Body of pancreas (tissue), 4 donors: ENCODE measurements at regions not wholly inside any gene's neighbourhood (a gene's known extent, or its start where the extent isn't known, plus 50 kb on each side); places are given as distances from the start of the nearest gene placed in this dataset.

ENCODE experiments used
- ATAC-seq: fragments of 150-250 bp; one replicate; pipeline ENCODE4 v1.9.1; 2016
- DNase-seq, 4 donors: peaks; one replicate each; pipeline ENCODE4 v3.0.0-alpha.2; 2019
- H3K27ac ChIP-seq, 4 donors: fragments of 200-600 bp; sonication (generic); 1 replicate in 3 of 4; 2 replicates in 1 of 4; pipeline versions ENCODE4 v1.5.1 to v1.6.1; 2016 to 2019; ENCODE audit warnings: mild to moderate bottlenecking in 1 of 4, mixed read lengths in 1 of 4, moderate library complexity in 1 of 4
- H3K27me3 ChIP-seq, 2 donors: fragments of 200-600 bp; sonication (generic); one replicate each; pipeline ENCODE4 v1.6.0; 2016; ENCODE audit warnings: mild to moderate bottlenecking in 1 of 2
- H3K36me3 ChIP-seq, 2 donors: fragments of 200-600 bp; sonication (generic); replicated peaks in 1 of 2; 2 replicates each; pipeline ENCODE4 v1.5.1; 2016; ENCODE audit warnings: low read depth in 2 of 2; ENCODE audit not compliant: insufficient read depth in 1 of 2
- H3K4me1 ChIP-seq: fragments of 200-600 bp; sonication (generic); one replicate; pipeline ENCODE4 v1.6.0; 2016
- H3K4me3 ChIP-seq, 2 donors: fragments of 200-600 bp; sonication (generic); 1 replicate in 1 of 2; 2 replicates in 1 of 2; pipeline ENCODE4 v1.5.1; 2016 to 2019
- H3K9me3 ChIP-seq, 3 donors: fragments of 200-600 bp; sonication (generic); 1 replicate in 2 of 3; 2 replicates in 1 of 3; pipeline ENCODE4 v1.5.1; 2016
- CTCF ChIP-seq, 7 experiments: fragments of 450-650 bp in 4 of 7; fragments of 200-600 bp in 3 of 7; sonication (generic) in 3 of 7; IDR thresholded peaks; one replicate each; pipeline ENCODE4 v1.5.1; 2016 to 2019; ENCODE audit warnings: antibody characterized with exemption in 7 of 7
- POLR2A ChIP-seq, 3 donors: fragments of 450-650 bp; IDR thresholded peaks; one replicate each; pipeline ENCODE4 v1.6.1; 2016; ENCODE audit warnings: antibody characterized with exemption in 3 of 3, mild to moderate bottlenecking in 2 of 3
- WGBS, 2 donors: methylation state at CpG; one replicate each; pipeline ENCODE4 v1.1.5; 2017; 5-methylcytosine and 5-hydroxymethylcytosine counted together
- intact Hi-C: fragments of 100-400 bp; cut with DNase I; formaldehyde crosslinking; loops from one replicate; pipeline ENCODE4 v1.15.1; 2023

DNA sequence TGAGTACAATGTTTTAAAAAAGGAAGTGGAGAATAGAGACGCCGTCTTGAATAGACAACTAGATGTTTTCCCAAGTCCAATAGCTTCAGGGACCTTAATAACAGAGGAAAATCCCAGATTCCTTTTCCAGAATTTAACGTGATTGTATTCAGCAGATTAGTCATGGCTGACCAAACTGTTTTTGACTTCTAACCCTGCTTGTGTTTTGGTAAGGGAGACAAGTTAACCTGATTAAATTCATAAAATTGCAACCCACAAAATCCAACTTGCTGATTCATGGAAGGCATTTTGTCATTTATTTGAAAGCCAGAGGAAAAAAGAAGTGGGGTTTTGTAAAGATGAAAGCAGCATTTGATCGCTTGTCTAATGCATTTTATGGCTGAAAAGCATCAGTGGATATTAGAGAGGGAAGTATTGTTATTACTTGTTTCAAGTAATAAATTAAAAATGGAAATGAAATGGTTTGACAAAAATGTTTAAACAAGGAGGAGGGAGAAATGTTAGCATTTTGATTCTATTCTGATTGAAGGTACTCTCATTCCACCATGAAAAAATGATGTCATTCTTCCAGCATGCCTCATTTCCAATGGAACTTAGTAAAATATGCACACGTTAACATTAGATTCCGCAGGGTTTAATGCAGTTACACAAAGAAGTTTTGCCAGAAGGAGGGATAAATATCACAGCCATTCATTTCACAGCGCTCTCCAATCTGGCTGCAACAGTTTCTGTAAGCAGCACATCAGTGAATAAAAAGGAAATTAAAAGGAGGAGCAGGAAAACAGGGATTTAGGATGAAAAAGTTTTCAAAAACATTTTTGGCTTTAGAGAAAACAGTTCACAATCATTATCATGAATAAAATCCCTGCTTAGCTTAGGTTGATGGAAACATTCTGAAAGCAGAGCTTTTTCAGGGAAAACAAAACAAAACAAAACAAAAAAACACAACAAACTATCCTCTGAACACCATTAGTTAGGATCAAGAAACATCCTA, 314.7 kb downstream of the PRR16 start:
- no peaks in the 10 kb centered on the region for H3K36me3 ChIP-seq
- no peaks in the 10 kb centered on the region for H3K4me1 ChIP-seq
- no peak overlapping the region for H3K4me3 ChIP-seq
- WGBS, 2 donors, result 58 to 61% methylated on average over 7 of the region's 7 CpGs
- DNase-seq (no peak), ATAC-seq (no peak)
- no peak overlapping the region for H3K27ac ChIP-seq
- H3K9me3 ChIP-seq, result no peaks in the 10 kb centered on the region
- H3K27me3 ChIP-seq, result no peaks in the 10 kb centered on the region
- TF ChIP-seq CTCF (IDR thresholded peaks at IDR 0.05) (no peak), POLR2A (IDR thresholded peaks at IDR 0.05) (no peak)
- intact Hi-C loops, result no loop called here

DNA sequence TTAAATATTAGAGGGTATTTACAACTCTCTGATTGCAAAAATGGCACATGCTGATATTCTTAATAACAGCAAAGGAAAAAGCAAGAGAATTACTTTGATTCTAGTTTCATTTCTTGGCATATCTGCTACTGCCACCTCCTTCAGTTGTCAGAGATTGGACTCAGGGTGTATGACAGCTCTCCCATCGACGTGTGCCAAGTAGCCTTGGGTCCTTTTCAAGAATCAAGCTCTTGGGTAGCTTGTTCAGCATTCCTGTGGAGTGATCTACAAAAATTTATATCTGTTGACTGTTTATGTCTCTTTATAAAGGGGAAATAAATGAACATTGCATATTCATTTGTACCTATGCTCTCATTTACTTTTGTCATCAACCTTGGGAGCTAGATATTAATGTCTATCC, 315.6 kb downstream of the PRR16 start:
- ATAC-seq, result no peak

GRCh38 chr5:120788481-120788880, 324.4 kb downstream of the PRR16 start:
- intact Hi-C loops, result no loop called here
- no peak for TF ChIP-seq POLR2A (IDR thresholded peaks at IDR 0.05)
- no peak for TF ChIP-seq CTCF (IDR thresholded peaks at IDR 0.05)
- H3K27me3 ChIP-seq, result no peaks in the 10 kb centered on the region
- WGBS, 2 donors, result 23 to 26% methylated on average over 1 of the region's 1 CpG
- no peak overlapping the region for H3K27ac ChIP-seq
- H3K4me3 ChIP-seq, result no peak overlapping the region
- ATAC-seq, result no peak
- H3K9me3 ChIP-seq, result no peaks in the 10 kb centered on the region
- no peak for DNase-seq
- H3K36me3 ChIP-seq, result no peaks in the 10 kb centered on the region
- H3K4me1 ChIP-seq, result no peaks in the 10 kb centered on the region

More for the DNA sequence above, 315.6 kb downstream of the PRR16 start:
- Histone ChIP-seq H3K27me3 (no peaks in the 10 kb centered on the region), H3K4me1 (no peaks in the 10 kb centered on the region), H3K4me3 (no peak overlapping the region), H3K27ac (no peak overlapping the region), H3K36me3 (no peaks in the 10 kb centered on the region), H3K9me3 (no peaks in the 10 kb centered on the region)
- no peak for DNase-seq
- intact Hi-C loops, result no loop called here
- TF ChIP-seq POLR2A (IDR thresholded peaks at IDR 0.05) (no peak), CTCF (IDR thresholded peaks at IDR 0.05) (no peak)
- 23 to 29% methylated on average over 2 of the region's 2 CpGs for WGBS, 2 donors

DNA sequence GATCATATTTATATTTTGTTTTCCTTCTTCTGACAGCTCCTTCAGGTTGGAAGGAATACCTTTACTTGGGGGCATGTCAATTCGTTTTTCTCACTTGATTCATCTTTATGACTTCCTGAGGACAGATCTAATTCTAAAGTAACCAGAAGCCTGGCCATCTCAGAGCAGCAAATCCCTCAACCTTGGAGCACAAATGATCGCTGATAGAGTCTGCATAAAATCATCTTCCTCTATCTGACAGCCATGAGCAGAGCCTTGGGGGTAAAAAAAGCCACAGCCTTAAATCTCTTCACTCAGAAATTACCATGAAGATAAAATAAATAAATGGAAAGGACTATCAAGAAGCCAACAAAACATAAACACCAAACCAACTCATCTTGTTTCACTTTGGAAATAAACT, 325.8 kb downstream of the PRR16 start:
- Histone ChIP-seq H3K9me3 (no peaks in the 10 kb centered on the region), H3K27me3 (no peaks in the 10 kb centered on the region), H3K4me3 (no peak overlapping the region), H3K36me3 (no peaks in the 10 kb centered on the region), H3K4me1 (no peaks in the 10 kb centered on the region), H3K27ac (no peak overlapping the region)
- no peak for DNase-seq
- 27 to 37% methylated on average over 2 of the region's 2 CpGs for WGBS, 2 donors
- intact Hi-C loops, result no loop called here
- TF ChIP-seq POLR2A (IDR thresholded peaks at IDR 0.05), result no peak
- TF ChIP-seq CTCF (IDR thresholded peaks at IDR 0.05), result no peak
- ATAC-seq, result no peak

DNA sequence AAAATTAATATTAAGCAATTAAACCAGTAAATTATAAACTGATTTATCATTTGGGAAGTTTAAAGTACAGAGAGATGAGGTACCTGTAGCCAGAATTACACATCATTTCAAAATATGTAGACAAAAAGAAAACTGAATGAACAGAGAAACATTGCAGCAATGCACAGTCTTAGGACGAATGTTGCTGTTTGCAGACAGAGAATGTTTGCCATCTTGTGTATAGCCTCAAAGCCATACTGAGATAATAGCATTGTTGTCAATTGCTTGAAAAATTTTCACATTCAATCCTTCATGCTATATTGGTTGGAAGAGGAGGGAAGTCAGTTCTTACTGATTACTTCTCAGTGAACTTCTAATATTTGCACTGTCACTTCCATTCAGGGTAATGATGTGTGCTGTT, 326.2 kb downstream of the PRR16 start:
- H3K4me1 ChIP-seq, result no peaks in the 10 kb centered on the region
- no peaks in the 10 kb centered on the region for H3K36me3 ChIP-seq
- intact Hi-C loops, result no loop called here
- no peak for ATAC-seq
- no peaks in the 10 kb centered on the region for H3K27me3 ChIP-seq
- DNase-seq, result no peak
- WGBS, 2 donors, result 21 to 36% methylated on average over 1 of the region's 1 CpG
- TF ChIP-seq POLR2A (IDR thresholded peaks at IDR 0.05) (no peak), CTCF (IDR thresholded peaks at IDR 0.05) (no peak)
- no peak overlapping the region for H3K4me3 ChIP-seq
- H3K27ac ChIP-seq, result no peak overlapping the region
- no peaks in the 10 kb centered on the region for H3K9me3 ChIP-seq
